ENCODE measurements at regions not wholly inside any gene's neighbourhood (a gene's known extent, or its start where the extent isn't known, plus 50 kb on each side); places are given as distances from the start of the nearest gene placed in this dataset.
A peak's percentile ranks its signal among the peaks of the same experiment; 100 is the strongest.
"Not testable (repeated sequence)": the region's sequence is repeated elsewhere in the genome, so short reads cannot be mapped to it uniquely, and the experiment has no call there.

DNA sequence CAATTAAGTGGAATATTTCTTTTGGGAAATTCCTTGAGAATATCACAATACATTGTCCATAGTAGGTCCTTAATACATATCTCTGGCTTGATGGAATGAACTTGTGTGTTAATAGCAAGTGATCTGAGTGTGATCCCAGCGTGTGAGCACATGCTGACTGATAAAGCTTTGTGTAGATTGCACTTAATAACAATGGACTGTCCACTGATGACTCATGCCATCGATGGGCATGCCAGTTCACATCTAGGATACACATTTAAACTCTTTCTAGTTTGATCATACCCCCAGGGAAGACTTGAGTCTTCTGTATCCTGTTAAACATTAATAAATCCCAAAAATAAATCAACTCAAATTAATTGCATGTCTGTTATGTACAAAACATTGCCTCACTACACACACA lies 454.3 kb upstream of the SPTLC3 start:
- Histone ChIP-seq H3K4me1 (ENCODE audit: control insufficient read depth, insufficient read depth, low read length) (no peaks in the 10 kb centered on the region), H3K27me3 (ENCODE audit: control insufficient read depth, insufficient read depth, low read length) (no peaks in the 10 kb centered on the region), H3K36me3 (ENCODE audit: control insufficient read depth, insufficient read depth, low read length) (no peaks in the 10 kb centered on the region), H3K27ac (ENCODE audit: low read length) (no peak overlapping the region), H3K9me3 (ENCODE audit: control insufficient read depth, insufficient read depth, low read length) (no peaks in the 10 kb centered on the region), H3K4me3 (ENCODE audit: low read length) (no peak overlapping the region)
- no peak for DNase-seq (ENCODE audit: low read depth, low spot score)
- WGBS (ENCODE audit: insufficient coverage, insufficient read length) = no CpG with 5 or more reads among the region's 2 CpGs

DNA sequence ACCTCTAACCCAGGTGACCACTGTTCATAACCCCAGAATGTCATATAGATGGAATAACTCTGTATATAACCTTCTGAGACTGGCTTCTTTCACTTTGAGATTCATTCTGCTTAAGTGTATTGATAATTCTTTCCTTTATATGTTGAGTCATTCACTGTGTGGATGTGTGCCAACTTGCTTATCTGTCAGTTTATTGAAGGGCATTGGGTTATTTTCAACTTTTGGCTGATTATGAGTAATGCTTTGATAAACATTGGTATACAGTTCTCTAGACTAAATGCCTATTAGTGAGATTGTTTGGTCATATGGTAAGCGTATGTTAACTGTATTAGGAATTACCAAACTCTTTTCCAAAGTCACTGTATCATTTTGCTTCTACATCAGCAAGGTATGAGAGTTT lies 453.4 kb upstream of the SPTLC3 start:
- Histone ChIP-seq H3K9me3 (ENCODE audit: control insufficient read depth, insufficient read depth, low read length) (no peaks in the 10 kb centered on the region), H3K36me3 (ENCODE audit: control insufficient read depth, insufficient read depth, low read length) (no peaks in the 10 kb centered on the region), H3K27me3 (ENCODE audit: control insufficient read depth, insufficient read depth, low read length) (no peaks in the 10 kb centered on the region), H3K4me3 (ENCODE audit: low read length) (no peak overlapping the region), H3K27ac (ENCODE audit: low read length) (no peak overlapping the region), H3K4me1 (ENCODE audit: control insufficient read depth, insufficient read depth, low read length) (no peaks in the 10 kb centered on the region)
- WGBS (ENCODE audit: insufficient coverage, insufficient read length) = no CpG with 5 or more reads among the region's 1 CpG
- no peak for DNase-seq (ENCODE audit: low read depth, low spot score)

DNA sequence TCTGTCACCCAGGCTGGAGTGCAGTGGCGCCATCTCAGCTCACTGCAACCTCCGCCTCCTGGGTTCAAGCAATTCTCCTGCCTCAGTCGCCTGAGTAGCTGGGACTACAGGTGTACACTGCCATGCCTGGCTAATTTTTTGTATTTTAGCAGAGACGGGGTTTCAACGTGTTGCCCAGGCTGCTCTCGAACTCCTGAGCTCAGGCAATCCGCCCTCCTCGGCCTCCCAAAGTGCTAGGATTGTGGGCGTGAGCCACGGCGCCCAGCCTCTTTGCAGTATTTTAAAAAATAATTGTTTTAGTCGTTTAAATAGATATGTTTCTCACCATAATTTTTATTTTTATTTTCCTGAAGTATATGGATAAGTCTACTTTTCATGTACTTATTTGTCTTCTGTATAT lies 452.9 kb upstream of the SPTLC3 start:
- H3K36me3 ChIP-seq (ENCODE audit: control insufficient read depth, insufficient read depth, low read length); H3K27ac ChIP-seq (ENCODE audit: low read length); H3K27me3 ChIP-seq (ENCODE audit: control insufficient read depth, insufficient read depth, low read length); DNase-seq (ENCODE audit: low read depth, low spot score); H3K4me1 ChIP-seq (ENCODE audit: control insufficient read depth, insufficient read depth, low read length); H3K4me3 ChIP-seq (ENCODE audit: low read length); H3K9me3 ChIP-seq (ENCODE audit: control insufficient read depth, insufficient read depth, low read length): not testable (repeated sequence)
- no CpG with 5 or more reads among the region's 12 CpGs for WGBS (ENCODE audit: insufficient coverage, insufficient read length)

DNA sequence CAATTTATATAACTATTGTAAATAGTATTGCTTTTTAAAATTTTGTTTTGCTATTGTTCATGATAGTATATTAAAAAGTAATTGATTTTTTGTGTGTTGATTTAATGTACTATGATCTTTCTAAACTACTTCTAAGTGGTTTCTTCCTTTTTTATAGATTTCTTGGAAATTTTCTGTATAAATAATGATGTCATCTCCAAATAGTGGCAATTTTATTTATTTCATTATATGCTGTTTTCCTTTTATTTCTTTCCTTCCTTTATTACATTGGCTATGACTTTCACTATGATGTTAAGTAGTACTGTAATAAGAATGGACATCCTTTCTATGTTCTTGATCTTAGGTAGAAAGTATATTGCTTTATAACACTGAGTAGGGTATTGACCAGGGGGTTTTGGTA lies 451.5 kb upstream of the SPTLC3 start:
- Histone ChIP-seq H3K9me3 (ENCODE audit: control insufficient read depth, insufficient read depth, low read length) (no peaks in the 10 kb centered on the region), H3K27ac (ENCODE audit: low read length) (no peak overlapping the region), H3K4me1 (ENCODE audit: control insufficient read depth, insufficient read depth, low read length) (no peaks in the 10 kb centered on the region), H3K27me3 (ENCODE audit: control insufficient read depth, insufficient read depth, low read length) (no peaks in the 10 kb centered on the region), H3K4me3 (ENCODE audit: low read length) (no peak overlapping the region), H3K36me3 (ENCODE audit: control insufficient read depth, insufficient read depth, low read length) (no peaks in the 10 kb centered on the region)
- no peak for DNase-seq (ENCODE audit: low read depth, low spot score)

DNA sequence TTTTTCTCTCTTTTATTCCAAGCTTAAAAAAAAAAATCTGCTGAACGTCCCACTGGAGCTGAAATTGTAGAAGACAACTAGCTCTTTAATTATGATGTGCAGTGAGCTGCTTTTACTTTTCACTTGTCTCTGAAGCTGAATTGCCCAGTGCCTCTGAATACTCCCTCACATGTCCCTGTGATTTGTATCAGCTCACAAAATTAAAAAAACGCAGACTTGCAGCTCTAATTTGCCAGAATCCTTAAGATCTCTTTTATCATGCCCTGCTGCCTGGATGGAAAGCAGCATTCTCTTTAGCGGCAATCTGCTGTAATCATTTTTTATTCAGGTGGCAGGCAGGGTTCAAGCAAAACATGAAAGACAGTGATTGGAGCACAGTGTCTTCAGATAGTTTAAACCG lies 443.8 kb upstream of the SPTLC3 start:
- no peak overlapping the region for H3K4me3 ChIP-seq (ENCODE audit: low read length)
- no peak overlapping the region for H3K27ac ChIP-seq (ENCODE audit: low read length)
- no peaks in the 10 kb centered on the region for H3K9me3 ChIP-seq (ENCODE audit: control insufficient read depth, insufficient read depth, low read length)
- H3K4me1 ChIP-seq (ENCODE audit: control insufficient read depth, insufficient read depth, low read length) = no peaks in the 10 kb centered on the region
- H3K27me3 ChIP-seq (ENCODE audit: control insufficient read depth, insufficient read depth, low read length) = no peaks in the 10 kb centered on the region
- no peak for DNase-seq (ENCODE audit: low read depth, low spot score)
- no CpG with 5 or more reads among the region's 4 CpGs for WGBS (ENCODE audit: insufficient coverage, insufficient read length)
- H3K36me3 ChIP-seq (ENCODE audit: control insufficient read depth, insufficient read depth, low read length) = no peaks in the 10 kb centered on the region

DNA sequence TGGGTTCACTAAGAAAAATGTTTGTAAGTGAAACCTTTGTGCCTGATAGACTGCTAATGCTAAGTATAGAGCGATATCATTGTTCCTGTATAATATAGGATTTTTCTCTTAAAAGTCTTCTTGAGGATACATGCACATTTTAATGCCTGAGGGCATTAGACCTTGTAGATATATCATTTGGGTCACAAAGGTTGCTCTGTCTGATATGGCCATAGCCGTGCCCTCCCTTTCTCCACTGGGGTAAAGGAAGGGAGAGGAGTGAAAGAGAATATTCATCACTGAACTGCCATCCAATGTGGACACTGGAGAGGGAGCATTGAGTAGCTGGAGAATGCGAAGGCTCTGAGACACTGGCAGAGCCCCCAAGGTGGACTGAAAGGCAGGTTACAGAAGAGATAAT lies 442.2 kb upstream of the SPTLC3 start:
- no CpG with 5 or more reads among the region's 3 CpGs for WGBS (ENCODE audit: insufficient coverage, insufficient read length)
- Histone ChIP-seq H3K4me1 (ENCODE audit: control insufficient read depth, insufficient read depth, low read length) (no peaks in the 10 kb centered on the region), H3K9me3 (ENCODE audit: control insufficient read depth, insufficient read depth, low read length) (no peaks in the 10 kb centered on the region), H3K4me3 (ENCODE audit: low read length) (no peak overlapping the region), H3K27me3 (ENCODE audit: control insufficient read depth, insufficient read depth, low read length) (no peaks in the 10 kb centered on the region), H3K36me3 (ENCODE audit: control insufficient read depth, insufficient read depth, low read length) (no peaks in the 10 kb centered on the region), H3K27ac (ENCODE audit: low read length) (no peak overlapping the region)
- DNase-seq (ENCODE audit: low read depth, low spot score) = no peak

DNA sequence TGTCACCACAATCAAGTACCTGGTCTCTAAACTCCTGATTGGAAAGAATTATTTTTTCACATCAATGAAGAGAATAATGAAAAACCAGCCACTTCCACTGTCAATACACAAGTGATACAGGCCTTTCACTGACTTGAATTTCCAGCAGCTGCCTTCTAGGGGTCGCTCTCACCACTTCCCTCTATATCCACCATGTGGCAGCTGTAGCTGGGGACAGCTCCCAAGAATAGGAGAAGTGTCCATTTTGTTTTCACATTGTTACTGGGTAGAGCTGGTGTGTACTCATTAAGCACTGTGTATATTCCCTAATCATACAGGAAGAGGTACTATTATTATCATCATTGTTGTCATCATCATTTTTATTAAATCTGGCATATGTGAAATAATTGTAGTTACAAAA lies 438.4 kb upstream of the SPTLC3 start:
- WGBS (ENCODE audit: insufficient coverage, insufficient read length) = no CpG with 5 or more reads among the region's 1 CpG
- no peak overlapping the region for H3K27ac ChIP-seq (ENCODE audit: low read length)
- H3K4me3 ChIP-seq (ENCODE audit: low read length) = no peak overlapping the region
- H3K36me3 ChIP-seq (ENCODE audit: control insufficient read depth, insufficient read depth, low read length) = no peaks in the 10 kb centered on the region
- no peaks in the 10 kb centered on the region for H3K27me3 ChIP-seq (ENCODE audit: control insufficient read depth, insufficient read depth, low read length)
- peak; percentile 80 for DNase-seq (ENCODE audit: low read depth, low spot score)
- H3K4me1 ChIP-seq (ENCODE audit: control insufficient read depth, insufficient read depth, low read length) = no peaks in the 10 kb centered on the region
- H3K9me3 ChIP-seq (ENCODE audit: control insufficient read depth, insufficient read depth, low read length) = no peaks in the 10 kb centered on the region

DNA sequence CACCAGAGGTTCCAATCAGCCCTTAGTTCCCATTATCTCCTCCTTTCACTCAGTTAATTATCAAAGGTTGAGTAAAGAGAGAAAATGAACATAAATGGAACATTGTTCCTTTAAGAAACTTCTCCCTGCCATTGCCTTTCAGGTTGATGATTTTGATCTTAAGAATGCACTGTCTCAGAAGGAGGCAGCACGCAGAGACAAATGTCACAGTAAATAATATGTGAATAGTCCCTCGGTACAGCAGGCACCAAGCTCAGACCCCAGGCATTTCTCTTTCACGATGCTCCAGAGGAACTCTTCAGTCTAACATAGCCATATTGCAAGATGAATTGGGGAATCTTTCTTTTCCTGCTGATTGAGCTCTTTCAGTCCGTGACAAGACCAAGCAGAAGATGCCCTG lies 435.3 kb upstream of the SPTLC3 start:
- no peak for DNase-seq (ENCODE audit: low read depth, low spot score)
- H3K9me3 ChIP-seq (ENCODE audit: control insufficient read depth, insufficient read depth, low read length) = no peaks in the 10 kb centered on the region
- H3K4me3 ChIP-seq (ENCODE audit: low read length) = no peak overlapping the region
- H3K36me3 ChIP-seq (ENCODE audit: control insufficient read depth, insufficient read depth, low read length) = no peaks in the 10 kb centered on the region
- H3K27me3 ChIP-seq (ENCODE audit: control insufficient read depth, insufficient read depth, low read length) = no peaks in the 10 kb centered on the region
- WGBS (ENCODE audit: insufficient coverage, insufficient read length) = no CpG with 5 or more reads among the region's 4 CpGs
- H3K27ac ChIP-seq (ENCODE audit: low read length) = no peak overlapping the region
- no peaks in the 10 kb centered on the region for H3K4me1 ChIP-seq (ENCODE audit: control insufficient read depth, insufficient read depth, low read length)

DNA sequence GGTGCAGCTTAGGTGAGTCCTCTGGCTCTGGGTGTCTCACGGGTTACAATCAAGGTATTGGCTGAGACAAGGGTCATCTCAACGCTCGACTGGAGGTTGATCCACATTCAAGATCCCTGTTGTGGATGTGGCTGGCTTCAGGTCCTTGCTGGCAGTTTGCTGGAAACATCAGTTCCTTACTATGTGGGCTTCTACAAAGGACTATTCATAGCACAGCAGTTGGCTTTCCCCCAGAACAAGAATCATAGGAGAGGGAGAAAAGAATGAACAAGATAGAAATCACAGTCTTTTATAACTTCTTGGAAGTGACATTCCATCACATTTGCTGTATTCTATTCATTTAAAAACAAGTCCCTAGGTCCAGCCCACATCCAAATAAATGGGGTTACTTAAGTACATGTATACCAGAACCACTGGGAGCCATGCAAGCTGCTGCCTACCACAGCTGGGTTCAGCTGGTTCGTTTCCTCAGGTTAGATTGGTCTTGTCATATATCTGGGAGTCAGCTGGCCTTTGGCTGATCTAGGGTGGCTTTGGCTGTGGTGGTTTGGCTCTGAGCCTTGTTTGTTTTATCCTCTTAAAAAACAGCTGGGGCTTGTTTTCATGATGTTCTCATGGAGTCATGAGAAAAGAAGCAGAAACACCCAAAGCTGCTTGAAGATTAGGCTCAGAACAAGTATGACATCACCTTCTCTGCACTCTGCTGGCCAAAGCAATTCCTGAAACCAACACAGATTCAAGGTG lies 433.2 kb upstream of the SPTLC3 start:
- no peaks in the 10 kb centered on the region; the same call in 1 of the 2 replicates for H3K4me1 ChIP-seq (ENCODE audit: control insufficient read depth, insufficient read depth, low read length)
- no peak overlapping the region for H3K27ac ChIP-seq (ENCODE audit: low read length)
- H3K9me3 ChIP-seq (ENCODE audit: control insufficient read depth, insufficient read depth, low read length) = no peaks in the 10 kb centered on the region
- no peaks in the 10 kb centered on the region for H3K27me3 ChIP-seq (ENCODE audit: control insufficient read depth, insufficient read depth, low read length)
- no CpG with 5 or more reads among the region's 4 CpGs for WGBS (ENCODE audit: insufficient coverage, insufficient read length)
- H3K36me3 ChIP-seq (ENCODE audit: control insufficient read depth, insufficient read depth, low read length) = no peaks in the 10 kb centered on the region
- no peak overlapping the region for H3K4me3 ChIP-seq (ENCODE audit: low read length)
- DNase-seq (ENCODE audit: low read depth, low spot score) = no peak

DNA sequence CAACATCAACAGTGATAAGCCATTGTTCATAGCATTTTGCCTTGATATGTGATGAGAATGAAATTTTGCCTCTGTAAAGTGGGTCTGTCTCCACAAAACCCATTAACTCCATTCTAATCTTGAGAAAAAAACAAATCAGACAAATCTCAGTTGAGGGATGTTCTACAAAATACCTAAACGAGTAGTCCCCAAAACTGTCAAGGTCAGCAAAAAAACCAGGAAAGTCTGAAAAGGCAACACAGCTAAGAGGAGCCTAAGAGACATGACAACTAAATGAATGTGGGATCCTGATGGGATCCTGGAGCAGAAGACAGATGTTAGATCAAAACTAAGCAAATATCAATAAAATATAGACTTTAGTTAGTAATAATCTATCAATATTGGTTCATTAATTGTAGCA lies 431.6 kb upstream of the SPTLC3 start:
- no CpG with 5 or more reads among the region's 1 CpG for WGBS (ENCODE audit: insufficient coverage, insufficient read length)
- H3K27me3 ChIP-seq (ENCODE audit: control insufficient read depth, insufficient read depth, low read length) = no peaks in the 10 kb centered on the region
- no peak overlapping the region for H3K27ac ChIP-seq (ENCODE audit: low read length)
- no peak overlapping the region for H3K4me3 ChIP-seq (ENCODE audit: low read length)
- DNase-seq (ENCODE audit: low read depth, low spot score) = no peak
- no peaks in the 10 kb centered on the region for H3K9me3 ChIP-seq (ENCODE audit: control insufficient read depth, insufficient read depth, low read length)
- H3K36me3 ChIP-seq (ENCODE audit: control insufficient read depth, insufficient read depth, low read length) = no peaks in the 10 kb centered on the region
- no peaks in the 10 kb centered on the region; the same call in 1 of the 2 replicates for H3K4me1 ChIP-seq (ENCODE audit: control insufficient read depth, insufficient read depth, low read length)

DNA sequence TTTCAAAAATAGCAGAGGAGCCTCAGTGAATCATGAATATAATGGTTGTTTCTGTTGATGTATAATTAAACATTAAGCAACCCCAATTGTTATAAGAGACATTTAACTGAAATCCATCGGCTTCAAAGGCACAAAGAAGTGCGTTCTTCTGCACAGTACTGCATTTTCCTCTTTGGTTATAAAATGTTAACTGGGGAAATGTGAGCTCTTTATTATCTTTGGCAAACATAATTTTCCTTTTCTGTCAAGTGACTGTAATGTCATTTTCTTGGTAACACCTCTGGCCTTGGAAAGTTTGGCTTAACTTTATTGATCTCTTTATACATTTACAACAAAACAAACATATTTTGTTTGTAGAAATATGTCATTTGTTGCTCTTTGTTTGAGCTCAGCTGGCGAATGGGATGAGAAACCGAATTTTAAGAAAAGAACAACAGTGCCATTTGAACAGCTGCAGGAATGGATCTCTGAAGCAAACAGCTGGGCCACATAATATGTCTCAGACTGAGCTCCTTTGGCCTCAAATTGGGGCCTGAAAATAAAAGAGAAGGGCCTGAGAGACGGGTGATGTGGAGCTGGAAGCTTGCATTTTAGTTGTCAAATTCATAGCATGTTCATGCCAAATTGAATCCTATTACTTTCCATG lies 427.0 kb upstream of the SPTLC3 start:
- Histone ChIP-seq H3K4me1 (ENCODE audit: control insufficient read depth, insufficient read depth, low read length) (no peaks in the 10 kb centered on the region; the same call in 1 of the 2 replicates), H3K4me3 (ENCODE audit: low read length) (no peak overlapping the region), H3K27ac (ENCODE audit: low read length) (no peak overlapping the region), H3K36me3 (ENCODE audit: control insufficient read depth, insufficient read depth, low read length) (no peaks in the 10 kb centered on the region), H3K27me3 (ENCODE audit: control insufficient read depth, insufficient read depth, low read length) (no peaks in the 10 kb centered on the region), H3K9me3 (ENCODE audit: control insufficient read depth, insufficient read depth, low read length) (no peaks in the 10 kb centered on the region)
- DNase-seq (ENCODE audit: low read depth, low spot score) = no peak
- no CpG with 5 or more reads among the region's 5 CpGs for WGBS (ENCODE audit: insufficient coverage, insufficient read length)
